ENCODE measurements at regions not wholly inside any gene's neighbourhood (a gene's known extent, or its start where the extent isn't known, plus 50 kb on each side); places are given as distances from the start of the nearest gene placed in this dataset.
"Not testable (repeated sequence)": the region's sequence is repeated elsewhere in the genome, so short reads cannot be mapped to it uniquely, and the experiment has no call there.

- ChIA-PET POLR2A (ENCODE audit: low non-redundant PET) (no interaction called here), CTCF (no interaction called here)
- peak; percentile 4 for DNase-seq (ENCODE audit: low spot score)
- H3K27ac ChIP-seq = no peak overlapping the region
- TF ChIP-seq CTCF (conservative IDR thresholded peaks at IDR 0.05; ENCODE audit: low read depth) = no peak
Observed at GRCh38 chr21:28485301-28486022, 507.2 kb downstream of the LTN1 start.

- no peak for TF ChIP-seq CTCF (conservative IDR thresholded peaks at IDR 0.05; ENCODE audit: low read depth)
Observed at GRCh38 chr21:28483301-28484035, 509.2 kb downstream of the LTN1 start.

GRCh38 chr21:28482657-28483056 lies 510.0 kb downstream of the LTN1 start:
- CTCF ChIA-PET = no interaction called here
- no peak overlapping the region for H3K27ac ChIP-seq
- no peak for TF ChIP-seq CTCF (conservative IDR thresholded peaks at IDR 0.05; ENCODE audit: low read depth)
- no peak for DNase-seq (ENCODE audit: low spot score)
- POLR2A ChIA-PET (ENCODE audit: low non-redundant PET) = no interaction called here

More at GRCh38 chr21:28483301-28484035, 509.2 kb downstream of the LTN1 start:
- no peak overlapping the region for H3K27ac ChIP-seq
- ChIA-PET CTCF (no interaction called here), POLR2A (ENCODE audit: low non-redundant PET) (no interaction called here)
- no peak for DNase-seq (ENCODE audit: low spot score)

GRCh38 chr21:28480470-28480869 lies 512.2 kb downstream of the LTN1 start:
- CTCF ChIA-PET = no interaction called here
- POLR2A ChIA-PET (ENCODE audit: low non-redundant PET) = no interaction called here

GRCh38 chr21:28473530-28474220 lies 519.0 kb downstream of the LTN1 start:
- POLR2A ChIA-PET (ENCODE audit: low non-redundant PET) = no interaction called here
- CTCF ChIA-PET = no interaction called here
- H3K27ac ChIP-seq = no peak overlapping the region
- DNase-seq (ENCODE audit: low spot score) = no peak
- TF ChIP-seq CTCF (conservative IDR thresholded peaks at IDR 0.05; ENCODE audit: low read depth) = no peak

More at GRCh38 chr21:28480470-28480869, 512.2 kb downstream of the LTN1 start:
- no peak for DNase-seq (ENCODE audit: low spot score)
- TF ChIP-seq CTCF (conservative IDR thresholded peaks at IDR 0.05; ENCODE audit: low read depth) = no peak
- no peak overlapping the region for H3K27ac ChIP-seq

- H3K27ac ChIP-seq; POLR2A ChIA-PET (ENCODE audit: low non-redundant PET); DNase-seq (ENCODE audit: low spot score); CTCF ChIA-PET: not testable (repeated sequence)
Observed at GRCh38 chr21:28472543-28472942, 520.1 kb downstream of the LTN1 start.

GRCh38 chr21:28464988-28465387 lies 527.7 kb downstream of the LTN1 start:
- ChIA-PET POLR2A (ENCODE audit: low non-redundant PET) (no interaction called here), CTCF (no interaction called here)
- no peak overlapping the region for H3K27ac ChIP-seq
- TF ChIP-seq CTCF (conservative IDR thresholded peaks at IDR 0.05; ENCODE audit: low read depth) = no peak
- no peak for DNase-seq (ENCODE audit: low spot score)

All from RWPE1 (cell line).